HG03097 (cell line): ENCODE measurements at regions not wholly inside any gene's neighbourhood (a gene's known extent, or its start where the extent isn't known, plus 50 kb on each side); places are given as distances from the start of the nearest gene placed in this dataset.

Experiments
- ATAC-seq: cut with Tn5 transposase; IDR thresholded peaks from one replicate; pipeline ENCODE4 v1.9.1; 2021; ENCODE audit not compliant: unreplicated experiment, low FRiP score

DNA sequence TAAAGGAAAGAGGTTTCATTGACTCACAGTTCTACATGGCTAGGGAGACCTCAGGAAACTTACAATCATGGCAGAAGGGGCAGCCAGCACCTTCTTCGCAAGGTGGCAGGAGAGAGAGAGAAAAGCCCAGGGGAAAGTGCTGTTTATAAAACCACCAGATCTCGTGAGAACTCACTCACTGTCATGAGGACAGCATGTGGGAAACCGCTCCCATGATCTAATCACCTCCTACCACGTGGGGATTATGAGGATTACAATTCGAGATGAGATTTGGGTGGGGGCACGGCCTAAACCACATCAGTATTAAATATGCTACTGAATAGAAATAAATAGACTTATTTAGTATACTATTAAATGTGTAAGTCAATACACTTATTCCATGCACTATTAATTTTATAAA, 70.6 kb upstream of the TCF21 start:
- ATAC-seq, result no peak

GRCh38 chr6:133820208-133820607, 68.7 kb upstream of the TCF21 start:
- no peak for ATAC-seq

- no peak for ATAC-seq
Measured at GRCh38 chr6:133827766-133828165, 61.1 kb upstream of the TCF21 start.

DNA sequence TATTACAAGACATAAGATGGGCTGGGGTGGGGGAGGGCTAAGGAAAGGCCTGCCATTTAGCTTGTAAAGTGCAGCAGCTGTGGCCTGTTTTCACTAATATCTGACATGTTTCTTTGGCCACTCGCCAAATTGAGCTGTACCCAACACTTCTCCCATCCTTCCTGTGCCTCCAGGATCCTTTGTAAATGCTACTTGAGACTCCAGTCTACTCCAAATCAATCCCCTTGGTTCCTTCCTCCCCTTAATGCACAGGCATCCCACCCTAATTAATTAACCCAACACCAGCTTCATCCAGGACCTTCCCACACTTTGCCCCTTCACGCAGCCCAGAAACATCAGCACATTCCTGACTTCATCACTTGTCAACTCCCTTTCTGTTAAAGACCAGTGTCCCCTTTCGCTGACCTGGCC, 55.0 kb upstream of the TCF21 start:
- ATAC-seq, result no peak

DNA sequence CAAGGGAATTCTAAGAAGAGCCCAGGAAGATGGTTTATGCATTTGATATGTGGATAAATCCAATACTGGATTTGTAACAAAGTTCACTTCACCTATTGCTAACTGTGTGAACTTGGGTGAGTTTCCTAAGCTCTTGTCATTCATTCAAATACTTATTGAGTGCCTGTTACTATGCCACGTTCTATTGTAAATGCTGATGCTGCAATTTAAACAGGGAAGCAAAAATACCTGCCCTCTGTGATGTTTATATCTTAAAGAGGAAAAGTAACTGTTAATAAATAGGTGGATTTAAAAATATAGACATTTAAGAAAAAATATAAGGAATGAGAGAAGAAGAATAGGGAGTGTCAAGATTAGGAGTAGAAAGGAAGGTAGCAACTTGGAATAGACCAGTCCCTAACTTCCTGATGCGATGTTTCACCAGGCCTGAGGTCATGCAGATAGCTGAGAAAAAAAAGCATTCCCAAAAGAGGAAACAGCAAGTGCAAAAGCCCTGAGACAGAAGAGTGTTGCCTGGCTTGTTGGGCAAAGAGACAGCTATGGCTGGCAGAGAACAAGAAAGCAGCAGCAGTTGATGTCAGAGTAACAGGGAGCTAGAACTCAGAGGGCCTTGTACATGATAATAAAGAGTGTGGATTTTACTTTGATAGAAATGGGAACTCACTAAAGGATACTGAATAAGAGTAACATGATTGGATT, 54.3 kb upstream of the TCF21 start:
- no peak for ATAC-seq

DNA sequence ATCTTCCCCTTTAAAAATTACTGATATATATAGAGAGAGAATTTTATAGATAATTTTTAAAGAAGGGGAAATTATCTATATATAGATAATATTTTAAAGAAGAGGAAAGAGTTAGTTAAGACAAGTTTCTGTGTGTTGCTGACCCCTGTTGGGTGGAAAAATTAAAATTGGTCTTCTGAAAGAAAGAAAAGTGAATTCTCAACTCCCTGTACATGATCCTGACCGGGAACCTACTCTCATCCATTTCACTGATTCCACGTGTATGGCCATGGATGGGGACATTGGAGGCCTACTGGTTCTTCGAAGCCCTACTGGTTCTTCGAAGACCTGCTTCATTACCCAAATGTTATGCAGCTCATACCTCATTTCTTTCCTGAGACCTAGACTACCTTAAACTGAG, 53.0 kb upstream of the TCF21 start:
- no peak for ATAC-seq

DNA sequence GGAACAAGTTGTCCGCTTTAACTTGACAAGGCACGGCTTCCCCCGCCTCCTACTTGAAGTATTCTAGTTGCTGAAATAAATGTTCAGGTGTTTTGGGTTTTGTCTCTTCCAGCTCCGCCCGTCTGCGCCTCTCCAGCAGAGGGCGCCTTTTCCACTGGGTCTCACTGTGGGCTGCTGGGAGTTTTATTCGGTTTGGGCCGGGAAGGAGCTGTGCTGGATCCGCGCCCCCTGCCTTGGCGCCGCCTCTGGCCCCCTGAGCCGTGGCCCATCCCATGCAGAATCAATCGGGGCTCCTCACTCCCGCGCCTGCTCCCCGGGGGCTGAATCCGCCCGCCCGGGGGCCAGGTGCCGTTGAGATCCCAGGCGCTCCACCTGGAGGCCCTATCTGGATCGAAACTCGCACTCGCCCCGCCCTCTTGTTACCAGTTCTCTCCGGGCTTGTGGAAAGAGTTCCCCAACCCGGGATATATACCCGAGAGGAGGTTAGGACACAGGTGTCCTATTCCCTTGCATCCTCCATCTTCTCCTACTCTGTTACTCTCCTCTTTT, 51.0 kb upstream of the TCF21 start:
- peak; percentile 81 for ATAC-seq
